GM18907 (cell line): ENCODE measurements at regions not wholly inside any gene's neighbourhood (a gene's known extent, or its start where the extent isn't known, plus 50 kb on each side); places are given as distances from the start of the nearest gene placed in this dataset.

Experiments
- ATAC-seq: cut with Tn5 transposase; IDR thresholded peaks from one replicate; pipeline ENCODE4 v1.9.1; 2021; ENCODE audit warnings: mild to moderate bottlenecking, moderate library complexity; ENCODE audit not compliant: unreplicated experiment

- no peak for ATAC-seq
Observed at GRCh38 chr6:169971081-169971861, 219.8 kb downstream of the ERMARD start.

GRCh38 chr6:169970306-169970988 is 219.0 kb downstream of the ERMARD start:
- no peak for ATAC-seq

GRCh38 chr6:169969372-169970099 is 218.1 kb downstream of the ERMARD start:
- ATAC-seq: no peak

- no peak for ATAC-seq
Observed at GRCh38 chr6:169968541-169969270, 217.3 kb downstream of the ERMARD start.

- no peak for ATAC-seq
Observed at GRCh38 chr6:169967687-169968086, 216.3 kb downstream of the ERMARD start.

- no peak for ATAC-seq
Observed at GRCh38 chr6:169966312-169967181, 215.1 kb downstream of the ERMARD start.

GRCh38 chr6:169965657-169966311 is 214.4 kb downstream of the ERMARD start:
- no peak for ATAC-seq

GRCh38 chr6:169965239-169965638 is 213.8 kb downstream of the ERMARD start:
- no peak for ATAC-seq

GRCh38 chr6:169964486-169965180 is 213.2 kb downstream of the ERMARD start:
- ATAC-seq: no peak

- ATAC-seq: no peak
Observed at GRCh38 chr6:169963581-169964297, 212.3 kb downstream of the ERMARD start.

- ATAC-seq: no peak
Observed at GRCh38 chr6:169962604-169963469, 211.4 kb downstream of the ERMARD start.

- no peak for ATAC-seq
Observed at GRCh38 chr6:169961772-169962561, 210.5 kb downstream of the ERMARD start.

- ATAC-seq: no peak
Observed at GRCh38 chr6:169960886-169961611, 209.6 kb downstream of the ERMARD start.

GRCh38 chr6:169960521-169960885 is 209.1 kb downstream of the ERMARD start:
- no peak for ATAC-seq

- no peak for ATAC-seq
Observed at GRCh38 chr6:169960003-169960344, 208.6 kb downstream of the ERMARD start.
